COLO668 (cell line): ENCODE measurements at regions not wholly inside any gene's neighbourhood (a gene's known extent, or its start where the extent isn't known, plus 50 kb on each side); places are given as distances from the start of the nearest gene placed in this dataset.
"Not testable (repeated sequence)": the region's sequence is repeated elsewhere in the genome, so short reads cannot be mapped to it uniquely, and the experiment has no call there.

Experiments
- DNase-seq: peaks from one replicate; lab custom pipeline; 2025; ENCODE audit not compliant: unreplicated experiment; lab: John Stamatoyannopoulos, UW

DNA sequence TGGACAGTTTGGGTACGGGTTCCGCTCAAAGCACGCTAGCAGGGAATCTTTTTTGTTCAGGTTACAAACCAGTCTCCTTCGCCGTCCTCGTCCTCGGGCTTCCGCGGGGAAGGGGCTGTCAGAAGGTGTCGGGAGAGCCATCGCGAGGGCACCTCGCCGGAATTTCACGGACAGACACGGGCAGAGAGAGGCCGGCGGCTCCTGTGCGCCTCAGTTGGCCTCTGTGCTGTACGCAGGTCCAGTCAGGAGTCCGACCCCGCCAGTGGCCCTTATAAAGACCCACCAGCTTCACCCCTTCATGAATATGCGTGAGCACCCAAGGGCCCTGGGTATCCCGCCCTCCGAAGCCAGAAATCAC lies 362.1 kb upstream of the DEFB115 start:
- not testable (repeated sequence) for DNase-seq

DNA sequence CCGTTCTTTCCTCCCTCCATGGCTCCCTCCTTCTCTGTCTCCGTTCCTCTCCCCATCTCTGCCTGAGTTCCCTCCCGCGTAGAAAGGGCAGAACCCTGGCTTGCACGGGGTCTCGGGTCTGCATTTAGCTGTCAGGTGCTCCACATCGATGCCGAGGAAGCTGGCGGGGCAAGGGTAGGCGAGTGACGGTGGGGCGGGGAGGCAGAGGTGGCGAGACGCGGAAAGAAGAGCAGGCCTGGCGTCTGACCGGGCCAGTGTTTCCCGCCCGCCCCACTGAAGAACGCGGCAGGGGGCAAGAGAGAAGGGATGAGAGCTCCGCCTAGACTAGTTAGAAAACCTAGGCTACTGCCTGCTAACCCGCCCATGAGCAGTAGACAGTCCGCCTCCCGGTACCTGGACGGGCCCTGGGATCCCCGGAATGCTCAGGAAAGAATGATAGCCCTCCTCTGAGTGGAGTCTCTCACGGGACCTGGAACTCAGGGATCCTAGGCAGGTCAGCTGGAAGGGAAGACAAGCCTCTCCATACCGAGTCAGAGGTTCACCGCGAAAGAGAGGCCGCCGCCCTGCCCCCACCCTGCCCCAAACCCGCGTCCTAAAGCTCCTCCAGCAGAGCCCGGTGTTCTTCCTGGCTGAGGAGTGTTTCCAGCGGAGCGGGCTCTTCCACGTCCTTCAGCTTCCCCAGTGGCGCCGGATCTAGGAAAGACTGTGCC lies 357.9 kb upstream of the DEFB115 start:
- DNase-seq, result not testable (repeated sequence)

DNA sequence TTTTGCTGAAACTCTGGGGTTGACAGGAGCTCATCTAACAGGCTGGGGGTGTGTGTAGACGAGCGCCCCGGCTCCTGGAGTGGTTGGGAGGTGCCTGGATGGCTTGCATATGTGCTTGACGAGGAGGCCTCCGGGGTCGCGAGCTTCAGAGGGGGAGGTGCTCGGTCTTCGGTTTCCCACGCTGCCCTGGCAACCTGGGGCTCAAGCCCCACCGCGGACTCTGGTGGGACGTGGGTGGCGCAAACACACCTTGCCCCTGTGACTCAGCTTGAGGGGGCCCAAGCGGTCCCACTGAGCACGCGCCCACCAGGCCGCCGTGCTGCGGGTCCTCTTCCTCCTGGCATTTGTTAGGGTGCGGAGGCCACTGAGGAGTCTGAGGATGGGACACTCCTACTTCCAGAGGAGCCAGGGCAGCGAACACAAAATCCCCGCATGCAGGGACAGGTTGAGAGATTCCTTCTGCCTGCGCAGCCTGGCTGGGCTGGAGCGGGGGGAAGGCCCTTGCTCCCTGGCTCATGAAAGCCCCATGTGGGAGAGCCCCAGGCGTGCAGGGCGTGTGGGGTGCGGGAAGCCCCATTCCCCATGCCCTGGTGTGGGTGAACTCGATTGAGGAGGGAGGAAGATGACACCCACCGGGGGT lies 357.3 kb upstream of the DEFB115 start:
- DNase-seq, result not testable (repeated sequence)

GRCh38 chr20:30905231-30905630 lies 352.2 kb upstream of the DEFB115 start:
- DNase-seq, result not testable (repeated sequence)

GRCh38 chr20:30910937-30911725 lies 346.3 kb upstream of the DEFB115 start:
- DNase-seq, result no peak

DNA sequence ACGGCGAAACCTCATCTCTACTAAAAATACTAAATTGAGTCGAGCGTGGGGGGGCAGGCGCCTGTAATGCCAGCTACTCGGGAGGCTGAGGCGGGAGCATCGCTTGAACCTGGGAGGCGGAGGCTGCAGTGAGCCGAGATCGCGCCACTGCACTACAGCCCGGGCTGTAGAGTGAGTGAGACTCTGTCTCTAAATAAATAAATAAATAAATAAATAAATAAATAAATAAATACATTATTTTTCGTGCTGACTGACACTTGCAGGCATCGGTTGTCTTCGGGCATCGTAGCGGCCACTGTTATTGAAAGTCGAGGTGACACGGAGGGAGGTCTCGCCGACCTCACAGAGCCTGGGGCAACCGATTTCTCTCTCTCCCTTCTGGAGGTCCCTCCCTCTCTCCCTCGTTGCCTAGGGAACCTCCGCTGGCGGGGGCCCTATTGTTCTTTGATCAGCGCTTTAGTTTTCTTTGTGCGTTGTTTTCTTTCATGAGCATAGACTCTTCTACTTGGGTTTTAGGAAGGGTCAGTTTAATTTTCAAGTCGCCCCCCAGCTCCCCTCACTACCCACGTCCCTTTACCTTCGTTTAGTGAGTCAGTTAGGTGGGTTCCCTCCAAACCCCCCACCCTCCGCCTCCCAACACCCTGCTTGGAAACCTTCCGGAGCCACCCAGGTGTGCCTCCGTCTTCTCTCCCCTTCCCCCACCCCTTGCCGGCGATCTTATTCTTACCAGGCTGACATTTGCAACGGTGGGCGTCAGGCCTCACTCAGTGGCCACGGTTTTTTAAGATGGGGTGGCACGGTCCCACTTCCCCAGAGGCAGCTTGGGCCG lies 345.4 kb upstream of the DEFB115 start:
- DNase-seq, result not testable (repeated sequence)

DNA sequence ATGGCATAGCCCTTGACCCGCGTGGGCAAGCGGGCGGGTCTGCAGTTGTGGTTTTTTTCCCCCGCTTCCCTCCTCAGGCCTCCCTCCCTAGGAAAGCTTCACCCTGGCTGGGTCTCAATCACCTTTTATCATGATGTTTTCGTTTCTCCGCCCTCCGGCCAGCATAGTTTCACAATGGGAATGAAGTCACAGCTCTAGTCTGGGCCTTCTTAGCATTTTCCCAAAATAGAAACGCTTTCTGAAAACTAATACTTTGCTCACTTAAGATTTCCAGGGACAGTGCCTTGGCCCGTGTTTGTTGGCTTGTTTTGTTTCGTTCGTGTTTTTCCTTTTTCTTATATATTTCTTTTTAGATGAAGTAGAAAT lies 344.8 kb upstream of the DEFB115 start:
- not testable (repeated sequence) for DNase-seq

- DNase-seq, result not testable (repeated sequence)
Measured at GRCh38 chr20:30916404-30916803, 341.1 kb upstream of the DEFB115 start.

- DNase-seq, result no peak
Measured at GRCh38 chr20:30919514-30920188, 337.8 kb upstream of the DEFB115 start.

GRCh38 chr20:30921286-30922071 lies 336.0 kb upstream of the DEFB115 start:
- DNase-seq, result no peak

DNA sequence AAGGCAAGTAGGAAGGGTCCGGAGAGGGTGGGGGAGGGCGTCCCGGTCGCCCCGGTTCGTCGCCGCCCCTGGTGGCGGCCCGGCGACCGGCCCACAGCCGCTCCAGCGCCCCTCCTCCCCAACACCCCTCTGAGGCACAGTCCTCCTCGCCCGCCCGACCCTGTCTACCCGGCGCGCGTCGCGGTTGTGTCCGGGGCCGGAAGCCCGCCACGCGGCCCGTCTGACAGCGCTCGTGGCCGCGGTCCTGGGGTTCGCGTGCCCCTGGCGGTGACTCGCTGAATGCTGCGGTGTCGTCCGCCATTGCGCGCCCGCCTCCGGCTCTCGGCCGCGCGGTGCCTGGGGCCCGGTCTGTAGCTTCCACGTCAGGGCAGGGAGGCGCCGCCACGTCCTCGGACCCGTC lies 335.3 kb upstream of the DEFB115 start:
- DNase-seq, result no peak

DNA sequence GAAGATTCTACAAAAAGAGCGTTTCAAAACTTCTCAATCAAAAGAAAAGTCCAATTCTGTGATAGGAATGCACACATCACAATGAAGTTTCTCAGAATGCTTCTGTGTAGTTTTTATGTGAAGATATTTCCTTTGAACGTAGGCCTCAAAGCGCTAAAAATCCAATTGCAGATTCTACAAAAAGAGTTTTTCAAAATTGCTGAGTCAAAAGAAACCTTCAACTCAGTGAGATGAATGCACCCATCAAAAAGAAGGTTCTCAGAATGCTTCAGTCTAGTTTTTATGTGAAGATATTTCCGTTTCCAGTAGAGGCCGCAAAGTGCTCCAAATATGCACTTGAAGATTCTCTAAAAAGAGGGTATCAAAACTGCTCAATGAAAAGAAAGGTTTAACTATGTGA lies 319.7 kb upstream of the DEFB115 start:
- no peak for DNase-seq

DNA sequence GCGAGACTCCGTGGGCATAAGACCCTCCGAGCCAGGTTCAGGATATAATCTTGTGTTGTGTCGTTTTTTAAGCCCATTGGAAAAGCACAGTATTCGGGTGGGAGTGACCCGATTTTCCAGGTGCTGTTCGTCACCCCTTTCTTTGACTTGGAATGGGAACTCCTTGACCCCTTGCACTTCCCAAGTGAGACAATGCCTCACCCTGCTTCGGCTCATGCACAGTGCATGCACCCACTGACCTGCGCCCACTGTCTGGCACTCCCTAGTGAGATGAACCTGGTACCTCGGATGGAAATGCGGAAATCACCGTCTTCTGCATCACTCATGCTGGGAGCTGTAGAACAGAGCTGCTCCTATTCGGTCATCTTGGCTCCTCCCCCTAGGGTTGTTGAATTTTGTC lies 307.7 kb upstream of the DEFB115 start:
- DNase-seq, result no peak

- DNase-seq, result not testable (repeated sequence)
Measured at GRCh38 chr20:30951088-30951487, 306.4 kb upstream of the DEFB115 start.

GRCh38 chr20:30956649-30957048 lies 300.8 kb upstream of the DEFB115 start:
- not testable (repeated sequence) for DNase-seq

DNA sequence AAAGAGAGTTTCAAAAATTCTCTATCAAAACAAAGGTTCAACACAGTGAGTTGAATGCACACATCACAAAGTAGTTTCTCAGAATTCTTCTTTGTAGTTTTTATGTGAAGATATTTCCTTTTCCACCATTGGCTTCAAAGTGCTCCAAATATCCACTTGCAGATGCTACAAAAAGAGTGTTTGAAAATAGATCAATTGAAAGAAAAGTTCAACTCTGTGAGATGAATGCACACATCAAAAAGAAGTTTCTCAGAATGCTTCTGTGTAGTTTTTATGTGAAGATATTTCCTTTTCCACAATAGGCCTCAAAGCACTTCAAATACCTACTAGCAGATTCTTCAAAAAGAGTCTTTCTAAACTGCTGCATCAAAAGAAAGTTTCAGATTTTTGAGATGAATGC lies 298.3 kb upstream of the DEFB115 start:
- DNase-seq, result not testable (repeated sequence)

- no peak for DNase-seq
Measured at GRCh38 chr20:30963591-30963990, 293.9 kb upstream of the DEFB115 start.

DNA sequence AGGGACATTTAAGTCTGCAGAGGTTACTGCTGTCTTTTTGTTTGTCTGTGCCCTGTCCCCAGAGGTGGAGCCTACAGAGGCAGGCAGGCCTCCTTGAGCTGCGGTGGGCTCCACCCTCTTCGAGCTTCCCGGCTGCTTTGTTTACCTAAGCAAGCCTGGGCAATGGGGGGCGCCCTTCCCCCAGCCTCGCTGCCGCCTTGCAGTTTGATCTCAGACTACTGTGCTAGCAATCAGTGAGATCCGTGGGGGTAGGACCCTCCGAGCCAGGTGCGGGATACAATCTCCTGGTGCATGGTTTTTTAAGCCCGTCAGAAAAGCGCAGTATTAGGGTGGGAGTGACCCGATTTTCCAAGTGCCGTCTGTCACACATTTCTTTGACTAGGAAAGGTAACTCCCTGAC lies 281.6 kb upstream of the DEFB115 start:
- not testable (repeated sequence) for DNase-seq

GRCh38 chr20:30985386-30985785 lies 272.1 kb upstream of the DEFB115 start:
- no peak for DNase-seq
